ENCODE measurements at regions not wholly inside any gene's neighbourhood (a gene's known extent, or its start where the extent isn't known, plus 50 kb on each side); places are given as distances from the start of the nearest gene placed in this dataset.

GRCh38 chr2:16005389-16005788, 65.0 kb downstream of the MYCN start:
- no peak for DNase-seq (ENCODE audit: low read depth)
- H3K4me3 ChIP-seq (ENCODE audit: low read depth, low read length), result no peak overlapping the region
- TF ChIP-seq, protein P1, sequence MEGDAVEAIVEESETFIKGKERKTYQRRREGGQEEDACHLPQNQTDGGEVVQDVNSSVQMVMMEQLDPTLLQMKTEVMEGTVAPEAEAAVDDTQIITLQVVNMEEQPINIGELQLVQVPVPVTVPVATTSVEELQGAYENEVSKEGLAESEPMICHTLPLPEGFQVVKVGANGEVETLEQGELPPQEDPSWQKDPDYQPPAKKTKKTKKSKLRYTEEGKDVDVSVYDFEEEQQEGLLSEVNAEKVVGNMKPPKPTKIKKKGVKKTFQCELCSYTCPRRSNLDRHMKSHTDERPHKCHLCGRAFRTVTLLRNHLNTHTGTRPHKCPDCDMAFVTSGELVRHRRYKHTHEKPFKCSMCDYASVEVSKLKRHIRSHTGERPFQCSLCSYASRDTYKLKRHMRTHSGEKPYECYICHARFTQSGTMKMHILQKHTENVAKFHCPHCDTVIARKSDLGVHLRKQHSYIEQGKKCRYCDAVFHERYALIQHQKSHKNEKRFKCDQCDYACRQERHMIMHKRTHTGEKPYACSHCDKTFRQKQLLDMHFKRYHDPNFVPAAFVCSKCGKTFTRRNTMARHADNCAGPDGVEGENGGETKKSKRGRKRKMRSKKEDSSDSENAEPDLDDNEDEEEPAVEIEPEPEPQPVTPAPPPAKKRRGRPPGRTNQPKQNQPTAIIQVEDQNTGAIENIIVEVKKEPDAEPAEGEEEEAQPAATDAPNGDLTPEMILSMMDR (IDR thresholded peaks at IDR 0.05; ENCODE audit: control insufficient read depth, extremely low read depth, insufficient read depth), result no peak

DNA sequence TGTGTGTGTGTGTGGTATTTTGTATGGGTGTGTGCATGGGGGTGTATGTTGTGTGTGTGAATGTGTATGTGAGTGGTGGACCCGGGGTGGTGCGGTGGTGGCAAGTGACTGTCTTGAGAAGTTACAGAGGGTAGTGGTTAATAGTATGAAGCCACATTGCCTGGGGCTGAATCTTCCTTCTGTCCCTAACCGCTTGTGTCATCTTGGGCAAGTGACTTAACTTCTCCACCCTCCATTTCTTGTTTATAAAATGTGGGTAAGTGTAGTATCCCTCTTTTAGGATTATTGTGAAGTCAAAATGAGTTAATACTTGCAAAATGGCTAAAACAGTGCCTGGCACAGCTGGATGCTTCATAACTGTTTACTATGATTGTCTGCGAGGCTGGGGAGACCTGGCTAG, 63.5 kb downstream of the MYCN start:
- DNase-seq (ENCODE audit: low read depth), result no peak
- H3K4me3 ChIP-seq (ENCODE audit: low read depth, low read length), result no peak overlapping the region
- TF ChIP-seq, protein P1 (IDR thresholded peaks at IDR 0.05; ENCODE audit: control insufficient read depth, extremely low read depth, insufficient read depth), result no peak

GRCh38 chr2:16003152-16003551, 62.8 kb downstream of the MYCN start:
- TF ChIP-seq, protein P1 (IDR thresholded peaks at IDR 0.05; ENCODE audit: control insufficient read depth, extremely low read depth, insufficient read depth), result no peak
- H3K4me3 ChIP-seq (ENCODE audit: low read depth, low read length), result no peak overlapping the region
- DNase-seq (ENCODE audit: low read depth), result no peak

GRCh38 chr2:16002575-16002974, 62.2 kb downstream of the MYCN start:
- H3K4me3 ChIP-seq (ENCODE audit: low read depth, low read length), result no peak overlapping the region
- TF ChIP-seq, protein P1 (IDR thresholded peaks at IDR 0.05; ENCODE audit: control insufficient read depth, extremely low read depth, insufficient read depth), result no peak
- DNase-seq (ENCODE audit: low read depth), result no peak

GRCh38 chr2:16002144-16002543, 61.8 kb downstream of the MYCN start:
- TF ChIP-seq, protein P1 (IDR thresholded peaks at IDR 0.05; ENCODE audit: control insufficient read depth, extremely low read depth, insufficient read depth), result no peak
- DNase-seq (ENCODE audit: low read depth), result no peak
- H3K4me3 ChIP-seq (ENCODE audit: low read depth, low read length), result no peak overlapping the region

DNA sequence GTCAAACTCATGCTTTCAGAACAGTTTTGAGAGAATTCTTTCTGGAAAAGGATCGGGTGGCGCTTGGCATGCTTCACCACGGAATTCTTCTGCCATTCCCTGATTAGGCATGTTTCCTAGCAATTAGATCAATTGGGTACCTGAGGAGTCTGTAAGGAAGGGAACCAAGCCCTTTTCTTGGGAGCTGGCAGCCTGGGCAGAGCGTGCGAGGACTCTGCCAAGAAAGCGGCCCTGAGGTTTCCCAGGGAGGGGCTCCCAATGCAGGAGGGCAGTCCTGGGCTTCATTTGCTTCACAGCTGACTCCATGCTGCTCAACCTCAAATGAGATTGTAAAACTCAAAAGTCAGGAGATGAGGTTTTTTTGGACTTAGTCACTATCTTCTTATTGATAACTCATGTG, 60.3 kb downstream of the MYCN start:
- H3K4me3 ChIP-seq (ENCODE audit: low read depth, low read length), result no peak overlapping the region
- TF ChIP-seq, protein P1 (IDR thresholded peaks at IDR 0.05; ENCODE audit: control insufficient read depth, extremely low read depth, insufficient read depth), result no peak
- DNase-seq (ENCODE audit: low read depth), result no peak

GRCh38 chr2:15999596-16000469, 59.5 kb downstream of the MYCN start:
- DNase-seq (ENCODE audit: low read depth), result no peak
- no peak overlapping the region for H3K4me3 ChIP-seq (ENCODE audit: low read depth, low read length)
- TF ChIP-seq, protein P1 (IDR thresholded peaks at IDR 0.05; ENCODE audit: control insufficient read depth, extremely low read depth, insufficient read depth), result no peak

Data from LNCaP clone FGC (cell line).